Vagina (tissue), 2 donors: ENCODE measurements at regions not wholly inside any gene's neighbourhood (a gene's known extent, or its start where the extent isn't known, plus 50 kb on each side); places are given as distances from the start of the nearest gene placed in this dataset.

Source experiments
- DNase-seq, 2 donors: peaks; one replicate each; pipeline ENCODE4 v3.0.0-alpha.2; 2017; ENCODE audit errors: extremely low spot score in 2 of 2
- H3K27ac ChIP-seq: fragments of 200-600 bp; sonication (generic); one replicate; pipeline ENCODE4 v1.5.1; 2019
- H3K27me3 ChIP-seq: fragments of 200-600 bp; sonication (generic); one replicate; pipeline ENCODE4 v1.5.1; 2019
- H3K36me3 ChIP-seq, 2 donors: fragments of 200-600 bp; sonication (generic); one replicate each; pipeline ENCODE4 v1.5.1; 2017 to 2019
- H3K4me1 ChIP-seq: fragments of 200-600 bp; sonication (generic); one replicate; pipeline ENCODE4 v1.5.1; 2019
- H3K4me3 ChIP-seq, 2 donors: fragments of 200-600 bp; sonication (generic); 1 replicate in 1 of 2; 2 replicates in 1 of 2; pipeline ENCODE4 v1.5.1; 2016 to 2019
- H3K9me3 ChIP-seq: fragments of 200-600 bp; sonication (generic); one replicate; pipeline ENCODE4 v1.5.1; 2019
- POLR2A ChIP-seq, 2 donors: fragments of 450-650 bp; IDR thresholded peaks; one replicate each; pipeline ENCODE4 v1.6.1; 2017; ENCODE audit warnings: antibody characterized with exemption in 2 of 2, mild to moderate bottlenecking in 2 of 2, moderate library complexity in 2 of 2
- POLR2AphosphoS5 ChIP-seq, 2 donors: sonication (generic); formaldehyde crosslinking; IDR thresholded peaks; one replicate each; pipeline ENCODE4 v1.9.0; 2017; ENCODE audit warnings: antibody characterized with exemption in 2 of 2, mild to moderate bottlenecking in 2 of 2, low read depth in 1 of 2; ENCODE audit not compliant: insufficient read depth in 1 of 2
- intact Hi-C: fragments of 100-400 bp; cut with DNase I; formaldehyde crosslinking; loops from one replicate; pipeline ENCODE4 v1.15.1; 2023
- TF ChIP-seq, protein P1 (sequence below), 3 experiments: fragments of 450-650 bp in 2 of 3; fragments of 200-600 bp in 1 of 3; sonication (generic) in 1 of 3; IDR thresholded peaks; one replicate each; pipeline ENCODE4 v1.5.1; 2017 to 2019; ENCODE audit warnings: antibody characterized with exemption in 3 of 3, mild to moderate bottlenecking in 2 of 3, moderate library complexity in 2 of 3

DNA sequence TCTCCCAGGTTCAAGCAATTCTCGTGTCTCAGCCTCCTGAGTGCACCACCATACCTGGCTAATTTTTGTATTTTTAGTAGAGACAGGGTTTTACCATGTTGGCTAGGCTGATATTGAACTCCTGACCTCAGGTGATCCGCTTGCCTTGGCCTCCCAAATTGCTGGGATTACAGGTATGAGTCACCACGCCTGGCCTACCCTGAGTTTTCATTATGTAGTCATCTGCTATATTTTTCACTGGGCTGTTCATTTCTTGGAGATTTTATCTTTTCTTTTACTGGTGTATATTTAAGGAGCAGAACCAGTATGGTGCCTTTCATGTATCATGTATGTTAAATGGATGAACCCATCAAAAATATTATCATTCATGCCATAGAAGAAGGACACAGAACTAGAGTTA, 377.0 kb upstream of the ACTBL2 start:
- intact Hi-C loops: no loop called here

DNA sequence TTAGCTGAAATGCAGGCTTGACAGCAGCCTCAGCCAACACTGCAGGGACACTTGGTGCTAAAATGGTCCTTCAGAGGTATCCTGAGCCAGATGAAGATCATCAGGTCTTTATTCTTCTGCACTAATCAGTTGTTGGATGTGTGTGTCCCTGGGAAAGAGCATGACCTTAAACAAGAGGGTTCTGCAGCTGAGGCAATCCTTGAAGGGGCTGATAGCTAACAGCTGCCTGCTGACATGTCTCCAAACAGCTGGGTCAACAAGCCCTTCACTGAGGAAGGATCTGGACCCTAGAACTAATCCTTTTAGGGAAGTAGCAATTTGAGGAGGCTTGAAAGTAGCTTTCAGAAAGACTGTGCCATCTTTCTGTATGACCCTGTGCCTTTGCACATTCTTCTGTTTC, 376.3 kb upstream of the ACTBL2 start:
- Histone ChIP-seq H3K36me3 (no peaks in the 10 kb centered on the region), H3K27ac (no peak overlapping the region), H3K9me3 (no peaks in the 10 kb centered on the region), H3K27me3 (no peaks in the 10 kb centered on the region), H3K4me1 (peaks cover 35% of the 10 kb centered on the region), H3K4me3 (no peak overlapping the region)
- intact Hi-C loops: no loop called here
- TF ChIP-seq POLR2A (IDR thresholded peaks at IDR 0.05) (no peak), POLR2AphosphoS5 (IDR thresholded peaks at IDR 0.05; ENCODE audit: insufficient read depth in 1 of 2, low read depth in 1 of 2) (no peak)
- TF ChIP-seq, protein P1, sequence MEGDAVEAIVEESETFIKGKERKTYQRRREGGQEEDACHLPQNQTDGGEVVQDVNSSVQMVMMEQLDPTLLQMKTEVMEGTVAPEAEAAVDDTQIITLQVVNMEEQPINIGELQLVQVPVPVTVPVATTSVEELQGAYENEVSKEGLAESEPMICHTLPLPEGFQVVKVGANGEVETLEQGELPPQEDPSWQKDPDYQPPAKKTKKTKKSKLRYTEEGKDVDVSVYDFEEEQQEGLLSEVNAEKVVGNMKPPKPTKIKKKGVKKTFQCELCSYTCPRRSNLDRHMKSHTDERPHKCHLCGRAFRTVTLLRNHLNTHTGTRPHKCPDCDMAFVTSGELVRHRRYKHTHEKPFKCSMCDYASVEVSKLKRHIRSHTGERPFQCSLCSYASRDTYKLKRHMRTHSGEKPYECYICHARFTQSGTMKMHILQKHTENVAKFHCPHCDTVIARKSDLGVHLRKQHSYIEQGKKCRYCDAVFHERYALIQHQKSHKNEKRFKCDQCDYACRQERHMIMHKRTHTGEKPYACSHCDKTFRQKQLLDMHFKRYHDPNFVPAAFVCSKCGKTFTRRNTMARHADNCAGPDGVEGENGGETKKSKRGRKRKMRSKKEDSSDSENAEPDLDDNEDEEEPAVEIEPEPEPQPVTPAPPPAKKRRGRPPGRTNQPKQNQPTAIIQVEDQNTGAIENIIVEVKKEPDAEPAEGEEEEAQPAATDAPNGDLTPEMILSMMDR (IDR thresholded peaks at IDR 0.05): no peak
- DNase-seq: no peak

More for the DNA sequence above, 377.0 kb upstream of the ACTBL2 start:
- Histone ChIP-seq H3K9me3 (no peaks in the 10 kb centered on the region), H3K4me3 (no peak overlapping the region), H3K36me3 (no peaks in the 10 kb centered on the region), H3K27me3 (no peaks in the 10 kb centered on the region), H3K27ac (no peak overlapping the region), H3K4me1 (peaks cover 31% of the 10 kb centered on the region)
- no peak for DNase-seq
- TF ChIP-seq POLR2A (IDR thresholded peaks at IDR 0.05) (no peak), POLR2AphosphoS5 (IDR thresholded peaks at IDR 0.05; ENCODE audit: insufficient read depth in 1 of 2, low read depth in 1 of 2) (no peak)
- TF ChIP-seq, protein P1 (IDR thresholded peaks at IDR 0.05): no peak

DNA sequence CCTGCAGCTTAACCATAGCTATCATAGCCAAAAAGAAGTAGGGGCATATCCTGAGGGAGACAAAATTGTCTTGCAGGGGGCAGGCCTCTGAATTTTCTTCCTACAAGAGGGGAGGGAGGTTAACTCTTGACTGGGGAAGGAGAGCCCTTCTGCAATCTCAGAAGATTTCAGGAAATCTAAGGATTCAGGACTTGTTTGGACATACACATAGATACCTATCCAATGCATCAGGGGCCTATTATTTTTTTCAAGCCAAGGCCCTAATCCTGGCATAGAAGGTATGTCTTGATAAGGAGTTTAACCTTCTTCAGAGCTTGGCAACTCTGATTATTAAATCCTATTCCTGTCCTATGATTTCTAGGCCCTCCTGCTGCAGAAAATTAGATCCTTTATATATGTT, 375.1 kb upstream of the ACTBL2 start:
- H3K4me1 ChIP-seq: peaks cover 30% of the 10 kb centered on the region
- intact Hi-C loops: no loop called here
- H3K27me3 ChIP-seq: no peaks in the 10 kb centered on the region
- no peaks in the 10 kb centered on the region for H3K36me3 ChIP-seq
- H3K4me3 ChIP-seq: no peak overlapping the region
- H3K27ac ChIP-seq: no peak overlapping the region
- no peak for DNase-seq
- H3K9me3 ChIP-seq: no peaks in the 10 kb centered on the region
- no peak for TF ChIP-seq POLR2AphosphoS5 (IDR thresholded peaks at IDR 0.05; ENCODE audit: insufficient read depth in 1 of 2, low read depth in 1 of 2)
- TF ChIP-seq, protein P1 (IDR thresholded peaks at IDR 0.05): no peak
- TF ChIP-seq POLR2A (IDR thresholded peaks at IDR 0.05): no peak

DNA sequence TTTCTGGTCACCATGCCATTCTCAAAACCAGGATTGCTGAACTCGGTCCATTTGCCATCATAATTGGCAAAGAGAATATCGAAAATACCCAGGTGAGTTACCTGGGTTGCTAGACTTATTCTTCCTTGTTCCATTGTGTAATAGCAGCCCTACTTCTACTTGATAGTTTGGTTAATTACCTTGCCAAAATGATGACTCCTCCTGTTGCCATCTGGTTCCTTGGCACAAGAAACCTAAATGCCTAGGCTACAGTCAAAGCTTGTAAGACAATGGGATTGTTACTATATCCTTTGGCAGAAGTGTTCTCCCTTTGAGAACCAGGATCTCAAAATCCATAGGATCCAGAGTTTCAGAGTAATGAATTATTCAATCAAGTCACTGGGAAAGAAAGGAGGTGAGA, 373.2 kb upstream of the ACTBL2 start:
- no peak for DNase-seq
- Histone ChIP-seq H3K4me3 (no peak overlapping the region), H3K27me3 (no peaks in the 10 kb centered on the region), H3K9me3 (no peaks in the 10 kb centered on the region), H3K36me3 (no peaks in the 10 kb centered on the region), H3K27ac (no peak overlapping the region), H3K4me1 (peaks cover 20% of the 10 kb centered on the region)
- intact Hi-C loops: no loop called here
- peak in 1 of 2 donors; percentile 51 for TF ChIP-seq POLR2AphosphoS5 (IDR thresholded peaks at IDR 0.05; ENCODE audit: insufficient read depth in 1 of 2, low read depth in 1 of 2)
- TF ChIP-seq, protein P1 (IDR thresholded peaks at IDR 0.05): no peak

DNA sequence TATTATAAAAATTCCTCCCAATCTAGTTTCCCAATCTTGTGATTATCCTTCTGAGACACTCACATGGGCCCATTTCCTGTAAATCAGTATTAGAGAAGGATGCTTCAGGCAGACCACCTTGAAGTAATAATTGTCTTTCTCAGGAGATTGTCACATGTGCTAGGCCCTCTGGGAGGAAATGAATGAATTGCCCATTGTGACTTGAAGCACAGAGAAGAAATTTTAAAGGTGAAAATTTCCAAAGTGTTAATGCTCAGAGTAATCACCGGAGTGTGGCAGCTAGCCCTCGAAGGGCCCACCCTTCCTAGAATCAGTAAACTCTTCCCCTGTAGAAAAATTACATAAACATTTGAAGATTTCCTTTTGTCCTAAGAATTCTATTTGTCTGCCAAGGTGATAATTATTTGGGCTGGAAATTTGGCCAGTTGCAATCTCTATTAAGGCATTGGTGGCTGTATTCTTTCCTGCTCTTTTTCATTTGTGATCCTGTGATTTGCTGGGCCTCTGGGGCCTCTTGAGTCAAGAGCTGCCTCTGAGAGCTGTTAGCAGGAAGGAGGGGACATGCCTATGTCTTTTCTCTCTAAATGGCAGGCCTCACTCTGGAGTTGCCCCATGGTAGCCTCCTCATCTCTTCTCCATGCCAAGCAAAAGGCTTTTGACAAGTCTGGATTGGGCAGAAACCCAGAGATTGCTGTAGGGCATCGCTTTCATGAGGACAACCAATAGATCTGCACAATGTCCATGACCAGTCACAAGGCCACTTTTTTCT, 371.5 kb upstream of the ACTBL2 start:
- Histone ChIP-seq H3K4me3 (no peak overlapping the region), H3K36me3 (no peaks in the 10 kb centered on the region), H3K4me1 (peaks cover 15% of the 10 kb centered on the region), H3K27me3 (no peaks in the 10 kb centered on the region), H3K27ac (no peak overlapping the region), H3K9me3 (no peaks in the 10 kb centered on the region)
- no peak for TF ChIP-seq POLR2A (IDR thresholded peaks at IDR 0.05)
- TF ChIP-seq, protein P1 (IDR thresholded peaks at IDR 0.05): no peak
- TF ChIP-seq POLR2AphosphoS5 (IDR thresholded peaks at IDR 0.05; ENCODE audit: insufficient read depth in 1 of 2, low read depth in 1 of 2): no peak
- DNase-seq: no peak
- intact Hi-C loops: no loop called here
